Limb (tissue), 2 donors: ENCODE measurements at regions not wholly inside any gene's neighbourhood (a gene's known extent, or its start where the extent isn't known, plus 50 kb on each side); places are given as distances from the start of the nearest gene placed in this dataset.

Experiments used
- DNase-seq, 2 donors: peaks; one replicate each; pipeline ENCODE4 v3.0.0-alpha.2; 2016; ENCODE audit errors: extremely low spot score in 2 of 2

GRCh38 chr22:27463121-27463660 lies 338.4 kb downstream of the MN1 start:
- no peak for DNase-seq

DNA sequence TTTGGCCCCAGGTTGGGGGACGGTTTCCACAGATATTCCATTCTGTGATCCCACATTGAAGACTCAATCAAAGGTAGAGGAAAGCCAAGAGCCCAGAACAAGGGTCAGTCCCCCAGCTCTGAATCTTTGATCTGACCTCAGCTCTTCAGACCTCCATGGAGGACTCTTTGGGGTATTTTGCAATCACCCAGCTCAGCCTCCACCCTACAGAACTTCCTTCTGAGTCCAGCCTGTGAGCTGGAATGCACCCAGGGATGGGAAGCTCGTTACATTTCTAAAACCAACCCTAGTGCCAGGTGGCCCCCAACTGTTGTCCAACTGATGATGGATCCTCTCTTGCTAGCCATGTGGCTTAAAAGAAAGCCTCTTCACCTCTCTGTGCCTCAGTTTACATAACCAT lies 335.3 kb downstream of the MN1 start:
- DNase-seq = no peak

GRCh38 chr22:27466778-27467438 lies 334.6 kb downstream of the MN1 start:
- no peak for DNase-seq

DNA sequence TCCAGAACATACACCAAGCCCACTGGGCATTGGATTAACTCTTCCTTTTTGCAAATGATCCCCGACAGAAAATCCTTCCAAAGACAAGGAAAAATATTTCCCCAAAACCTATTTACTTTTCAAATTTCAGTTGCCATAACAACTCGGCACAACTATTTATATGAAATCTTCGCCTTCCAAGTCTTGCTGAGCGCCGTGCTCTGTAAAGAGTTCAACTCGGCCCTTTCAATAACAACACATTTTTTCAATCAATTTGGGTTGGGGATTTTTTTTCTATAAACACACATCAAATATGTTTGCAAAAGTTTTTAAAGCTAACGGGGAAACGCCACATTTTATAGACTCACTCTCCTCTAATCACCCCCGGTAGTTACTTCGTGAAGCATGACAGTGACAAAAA lies 333.8 kb downstream of the MN1 start:
- DNase-seq = peak in 1 of 2 donors; percentile 60

GRCh38 chr22:27468712-27469111 lies 332.8 kb downstream of the MN1 start:
- DNase-seq = no peak

DNA sequence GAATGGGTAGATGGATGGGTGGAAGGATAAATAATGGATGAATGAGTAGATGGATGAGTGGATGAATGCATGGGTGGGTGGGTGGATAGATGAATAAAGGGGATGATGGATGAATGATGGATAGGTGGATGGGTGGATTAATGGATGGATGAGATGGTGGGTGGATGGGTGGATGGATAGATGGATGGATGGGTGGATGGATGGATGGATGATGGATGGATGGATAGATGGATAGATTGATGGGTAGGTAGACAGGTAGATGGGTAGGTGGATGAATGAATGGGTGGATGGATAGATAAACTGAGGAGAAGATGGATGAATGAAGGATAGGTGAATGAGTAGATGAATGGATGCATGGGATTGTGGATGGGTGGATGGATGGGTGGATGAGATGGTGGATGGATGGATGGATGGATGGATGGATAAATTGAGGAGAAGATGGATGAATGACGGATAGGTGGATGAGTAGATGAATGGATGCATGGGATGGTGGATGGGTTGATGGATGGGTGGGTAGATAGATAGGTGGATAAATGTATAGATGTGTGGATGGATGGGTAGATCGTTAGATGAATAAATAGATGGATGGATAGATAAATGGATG lies 331.3 kb downstream of the MN1 start:
- DNase-seq = no peak

- DNase-seq = no peak
Observed at GRCh38 chr22:27472975-27473374, 328.6 kb downstream of the MN1 start.

- DNase-seq = no peak
Observed at GRCh38 chr22:27473533-27473932, 328.0 kb downstream of the MN1 start.

- no peak for DNase-seq
Observed at GRCh38 chr22:27474112-27474571, 327.4 kb downstream of the MN1 start.

GRCh38 chr22:27474711-27475547 lies 326.6 kb downstream of the MN1 start:
- peak in 1 of 2 donors; percentile 56 for DNase-seq

GRCh38 chr22:27475548-27475897 lies 326.0 kb downstream of the MN1 start:
- DNase-seq = no peak

DNA sequence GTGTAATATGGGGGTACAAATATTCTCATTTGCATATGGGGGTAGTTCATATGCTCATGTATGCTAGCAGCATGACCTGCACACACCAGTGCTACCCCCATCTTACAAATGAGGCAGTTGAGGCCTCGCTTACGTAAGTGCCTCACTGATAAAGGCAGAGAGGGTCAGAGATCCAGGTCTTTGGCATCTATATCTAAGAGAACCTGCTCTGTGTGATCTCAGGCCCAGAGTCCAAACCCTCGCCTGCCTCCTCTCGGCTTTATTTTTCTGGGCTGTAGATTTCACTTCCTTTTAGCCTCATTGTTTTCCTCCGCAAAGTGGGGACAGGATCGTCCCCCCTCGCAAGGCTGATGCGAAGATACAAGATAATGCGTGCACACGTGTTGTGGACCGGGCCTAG lies 325.2 kb downstream of the MN1 start:
- no peak for DNase-seq

DNA sequence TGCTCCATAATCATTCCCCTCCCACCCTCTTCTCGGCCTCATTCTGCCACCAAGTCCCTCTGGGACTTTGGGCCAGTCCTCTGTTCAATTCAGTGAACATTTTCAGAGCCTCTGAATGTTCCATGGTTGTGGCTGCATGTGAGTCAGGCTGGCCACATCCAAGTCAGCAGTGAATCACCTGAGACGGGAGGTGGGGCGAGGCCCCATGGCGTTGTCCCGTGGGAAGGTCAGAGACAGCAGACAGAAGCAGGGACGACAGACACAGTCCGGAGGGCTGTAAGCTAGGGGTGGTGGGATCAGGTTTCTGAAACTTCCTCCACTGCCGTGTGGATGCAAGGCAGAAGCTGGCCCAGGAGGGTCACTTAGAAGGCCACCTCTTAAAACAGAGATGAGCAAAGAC lies 324.8 kb downstream of the MN1 start:
- no peak for DNase-seq

- DNase-seq = no peak
Observed at GRCh38 chr22:27477171-27477570, 324.4 kb downstream of the MN1 start.

GRCh38 chr22:27480487-27480886 lies 321.1 kb downstream of the MN1 start:
- peak in 1 of 2 donors; percentile 65 for DNase-seq

DNA sequence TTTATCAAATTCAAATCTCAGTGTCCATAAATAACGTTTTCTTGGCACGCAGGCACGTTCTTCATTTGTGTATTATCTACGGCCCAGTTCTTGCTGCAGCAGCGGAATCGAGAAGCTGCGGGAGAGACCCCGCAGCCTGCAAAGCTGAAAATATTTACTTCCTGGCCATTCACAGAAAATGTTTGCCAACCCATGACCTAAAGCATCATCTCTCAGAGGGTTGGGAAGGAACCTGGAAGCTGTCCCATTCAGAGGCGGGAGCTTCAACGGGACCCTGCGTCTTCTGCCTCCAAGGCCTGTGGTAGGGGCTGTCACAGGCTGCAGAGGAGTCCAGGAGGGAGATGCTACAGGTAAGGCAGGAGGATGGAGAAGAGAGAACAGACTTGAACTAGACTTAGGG lies 319.2 kb downstream of the MN1 start:
- DNase-seq = no peak

- no peak for DNase-seq
Observed at GRCh38 chr22:27483095-27483785, 318.3 kb downstream of the MN1 start.

DNA sequence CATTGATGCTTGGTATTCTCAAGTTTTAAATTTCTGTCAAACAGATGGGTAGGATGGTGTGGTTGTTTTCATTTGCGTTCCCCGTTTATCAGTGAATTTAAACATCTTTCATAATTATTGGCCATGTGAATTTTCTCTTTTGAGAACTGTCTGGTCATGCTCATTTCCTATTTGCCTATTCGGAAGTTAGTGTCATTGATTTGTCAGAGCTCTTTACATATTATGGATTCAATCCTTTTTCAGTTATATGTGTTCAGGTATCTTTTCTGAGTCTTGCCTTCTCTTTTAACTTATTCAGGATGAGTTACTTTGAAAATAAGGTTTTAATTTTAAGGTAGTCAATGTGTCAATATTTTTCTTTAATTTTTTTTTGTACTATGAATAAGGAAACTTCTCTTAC lies 315.7 kb downstream of the MN1 start:
- DNase-seq = no peak

- peak in 1 of 2 donors; percentile 56 for DNase-seq
Observed at GRCh38 chr22:27487600-27488452, 313.7 kb downstream of the MN1 start.

DNA sequence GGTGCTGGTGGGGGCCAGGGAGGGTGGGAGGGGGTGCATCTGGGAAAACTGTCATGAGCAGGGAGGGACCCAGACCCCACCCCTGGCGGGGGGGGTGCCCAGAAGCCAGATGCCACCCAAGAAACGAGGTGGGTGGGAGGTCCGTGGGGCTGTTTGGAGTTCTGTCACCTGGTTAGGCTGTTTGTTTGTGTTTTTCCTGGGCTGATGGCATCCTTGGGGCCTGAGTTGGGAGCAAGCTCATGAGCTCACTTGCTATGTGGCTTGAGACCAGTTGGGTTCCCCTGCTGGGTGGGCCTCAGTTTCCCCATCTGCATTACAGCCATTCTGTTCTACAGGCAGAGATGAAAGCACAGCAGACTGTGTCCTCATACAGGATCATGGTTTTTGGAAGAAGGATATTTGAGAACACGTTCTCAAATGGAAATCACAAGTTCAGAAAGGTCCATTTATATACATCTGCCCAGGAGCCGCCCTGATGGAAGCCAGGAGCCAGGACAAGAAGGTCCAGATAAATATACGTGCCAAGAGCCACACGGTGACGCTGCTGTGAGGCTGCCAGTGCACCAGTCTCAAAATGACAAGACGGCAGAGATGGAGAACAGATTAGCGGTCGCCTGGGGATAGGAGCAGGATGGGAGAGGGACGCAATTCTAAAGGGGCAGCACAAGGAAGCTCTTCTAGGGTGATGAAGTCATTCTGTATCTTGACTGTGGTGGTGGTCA lies 312.9 kb downstream of the MN1 start:
- DNase-seq = no peak
